A549 (cell line): ENCODE measurements at regions not wholly inside any gene's neighbourhood (a gene's known extent, or its start where the extent isn't known, plus 50 kb on each side); places are given as distances from the start of the nearest gene placed in this dataset.

ENCODE experiments used
- ATAC-seq, 2 experiments: fragments of 200-7000 bp in 1 of 2; fragments of >200 bp in 1 of 2; cut with Nextera tagmentation in 1 of 2; cut with Tn5 transposase in 1 of 2; 3 replicates each; pipeline versions ENCODE4 v1.8.0 to v1.9.1; 2018 to 2020; ENCODE audit warnings: mild to moderate bottlenecking in 1 of 2, moderate library complexity in 1 of 2
- CTCF ChIA-PET: fragments of 300-600 bp; sonication (Branson Sonifier 250); formaldehyde crosslinking; extraction: SDS; loops from one replicate; lab custom pipeline; 2021; ENCODE audit warnings: antibody characterized with exemption, inconsistent platforms; lab: Yijun Ruan, JAX
- POLR2A ChIA-PET: fragments of 350-600 bp; formaldehyde crosslinking; extraction: SDS; loops from one replicate; lab custom pipeline; 2021; ENCODE audit warnings: antibody characterized with exemption, inconsistent platforms; lab: Yijun Ruan, JAX
- DNase-seq, 2 experiments: peaks; one replicate each; pipeline versions ENCODE4 v3.0.0 to v3.0.0-alpha.2; 2011 to 2016; ENCODE audit warnings: low read depth in 1 of 2, low spot score in 1 of 2
- FAIRE-seq: peaks from 2 replicates; lab custom pipeline; 2011; peaks lifted over from hg19 to GRCh38; lab: Jason Lieb, UNC
- H3K27ac ChIP-seq, 2 experiments: fragments of >200 bp; sonication (Bioruptor Twin); formaldehyde crosslinking; 3 replicates each; pipeline ENCODE4 v1.5.1; 2016 to 2017
- H3K4me1 ChIP-seq: fragments of >200 bp; sonication (Bioruptor Twin); formaldehyde crosslinking; 3 replicates; pipeline ENCODE4 v1.6.1; 2016
- H3K4me2 ChIP-seq: fragments of >200 bp; sonication (Bioruptor Twin); formaldehyde crosslinking; 3 replicates; pipeline ENCODE4 v1.6.1; 2016
- H3K4me3 ChIP-seq: fragments of >200 bp; sonication (Bioruptor Twin); formaldehyde crosslinking; 3 replicates; pipeline ENCODE4 v1.5.1; 2016
- H3K9me3 ChIP-seq: fragments of >200 bp; sonication (Bioruptor Twin); formaldehyde crosslinking; 3 replicates; pipeline ENCODE4 v1.6.1; 2016
- BHLHE40 ChIP-seq: IDR thresholded peaks from 2 replicates; pipeline ENCODE4 v1.6.1; 2012; ENCODE audit warnings: low read depth, low read length, inconsistent platforms
- CBX2 ChIP-seq: fragments of 200-600 bp; sonication (generic); IDR thresholded peaks from 2 replicates; pipeline ENCODE4 v1.6.1; 2016; ENCODE audit warnings: low read depth, mild to moderate bottlenecking, borderline replicate concordance
- CHD2 ChIP-seq: fragments of 150-350 bp; IDR thresholded peaks from 2 replicates; pipeline ENCODE4 v1.6.1; 2014; ENCODE audit warnings: low read length; ENCODE audit not compliant: partially characterized antibody
- ESRRA ChIP-seq: fragments of 150-350 bp; IDR thresholded peaks from 2 replicates; pipeline ENCODE4 v1.6.1; 2014; ENCODE audit warnings: mild to moderate bottlenecking, low read length, borderline replicate concordance
- FOSB ChIP-seq: fragments of 250-450 bp; sonication (Bioruptor Pico); IDR thresholded peaks from 2 replicates; pipeline ENCODE4 v1.5.0; 2020; ENCODE audit warnings: mild to moderate bottlenecking, moderate library complexity
- FOSL2 ChIP-seq, 2 experiments: fragments of 450-650 bp in 1 of 2; fragments of >200 bp in 1 of 2; sonication (Bioruptor Twin) in 1 of 2; formaldehyde crosslinking; IDR thresholded peaks; 2 replicates each; pipeline versions ENCODE4 v1.5.0 to v1.6.1; 2016 to 2020; ENCODE audit warnings: mild to moderate bottlenecking in 1 of 2, moderate library complexity in 1 of 2
- GATA3 ChIP-seq: IDR thresholded peaks from 2 replicates; pipeline ENCODE4 v1.6.1; 2012; ENCODE audit warnings: borderline replicate concordance
- KDM1A ChIP-seq: fragments of 200-600 bp; sonication (generic); IDR thresholded peaks from 2 replicates; pipeline ENCODE4 v1.6.1; 2016; ENCODE audit warnings: low read depth, mild to moderate bottlenecking
- KDM5A ChIP-seq: fragments of 200-600 bp; sonication (generic); IDR thresholded peaks from 2 replicates; pipeline ENCODE4 v1.6.1; 2016; ENCODE audit warnings: antibody characterized with exemption, mild to moderate bottlenecking
- POLR2A ChIP-seq: IDR thresholded peaks from 2 replicates; pipeline ENCODE4 v1.6.1; 2012; ENCODE audit warnings: mild to moderate bottlenecking, low read length
- SMC3 ChIP-seq: fragments of >200 bp; sonication (Bioruptor Twin); formaldehyde crosslinking; IDR thresholded peaks from 3 replicates; pipeline ENCODE4 v1.6.1; 2018; ENCODE audit warnings: inconsistent platforms
- SREBF2 ChIP-seq: fragments of 450-650 bp; IDR thresholded peaks from 2 replicates; pipeline ENCODE4 v1.6.1; 2014; ENCODE audit warnings: mild to moderate bottlenecking, moderate library complexity
- ZFP36 ChIP-seq: fragments of 450-650 bp; IDR thresholded peaks from 2 replicates; pipeline ENCODE4 v1.6.1; 2014; ENCODE audit warnings: borderline replicate concordance; ENCODE audit not compliant: partially characterized antibody
- ZNF302 ChIP-seq: fragments of 250-450 bp; sonication (Bioruptor Pico); IDR thresholded peaks from 2 replicates; pipeline ENCODE4 v1.9.0; 2021; ENCODE audit warnings: inconsistent platforms, mild to moderate bottlenecking, moderate library complexity
- WGBS: methylation state at CpG from one replicate; pipeline ENCODE4 v1.1.6; 2017; ENCODE audit errors: missing lambda C conversion rate; 5-methylcytosine and 5-hydroxymethylcytosine counted together
- TF ChIP-seq, protein P1 (sequence below): fragments of 250-450 bp; sonication (Bioruptor Pico); IDR thresholded peaks from 2 replicates; pipeline ENCODE4 v1.5.0; 2021; ENCODE audit warnings: mild to moderate bottlenecking, moderate library complexity, borderline replicate concordance
- TF ChIP-seq, protein P2 (sequence below): IDR thresholded peaks from 2 replicates; pipeline ENCODE4 v1.6.1; 2012
- TF ChIP-seq, protein P3 (sequence below): fragments of 200-600 bp; sonication (generic); IDR thresholded peaks from 2 replicates; pipeline ENCODE4 v1.6.1; 2016; ENCODE audit warnings: antibody characterized with exemption, mild to moderate bottlenecking, moderate library complexity
- TF ChIP-seq, protein P4 (sequence below): fragments of 450-650 bp; IDR thresholded peaks from 2 replicates; pipeline ENCODE4 v1.6.1; 2014; ENCODE audit warnings: antibody characterized with exemption

DNA sequence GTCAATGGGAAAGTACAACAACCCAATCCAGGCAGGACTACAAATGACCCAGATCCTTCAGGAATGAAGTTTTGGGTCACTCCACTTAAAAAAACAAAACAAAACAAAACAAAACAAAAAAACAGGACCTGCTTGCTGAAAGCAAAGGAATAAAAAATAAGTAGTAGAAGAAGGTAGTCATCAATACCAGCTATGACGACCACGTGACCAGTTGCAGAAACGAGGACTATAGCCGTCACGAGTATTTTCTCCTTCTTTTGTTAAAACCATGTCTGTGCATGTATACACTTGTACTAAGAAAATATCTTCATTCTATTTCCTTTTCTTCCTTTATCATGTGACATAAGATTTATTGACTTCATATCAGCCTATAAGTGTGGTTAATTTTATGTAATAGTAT lies 308.4 kb upstream of the DEFB112 start:
- H3K9me3 ChIP-seq: no peaks in the 10 kb centered on the region
- ChIA-PET POLR2A (no interaction called here), CTCF (no interaction called here)
- no peak overlapping the region for H3K27ac ChIP-seq
- ATAC-seq (no peak), FAIRE-seq (no peak), DNase-seq (no peak)
- no peak overlapping the region for H3K4me3 ChIP-seq
- TF ChIP-seq FOSL2 (IDR thresholded peaks at IDR 0.05) (no peak), FOSL2 (CRISPR knock-in tag; IDR thresholded peaks at IDR 0.05) (no peak), ZFP36 (no peak), ESRRA (no peak), SMC3 (no peak), KDM1A (no peak)
- TF ChIP-seq, protein P1, sequence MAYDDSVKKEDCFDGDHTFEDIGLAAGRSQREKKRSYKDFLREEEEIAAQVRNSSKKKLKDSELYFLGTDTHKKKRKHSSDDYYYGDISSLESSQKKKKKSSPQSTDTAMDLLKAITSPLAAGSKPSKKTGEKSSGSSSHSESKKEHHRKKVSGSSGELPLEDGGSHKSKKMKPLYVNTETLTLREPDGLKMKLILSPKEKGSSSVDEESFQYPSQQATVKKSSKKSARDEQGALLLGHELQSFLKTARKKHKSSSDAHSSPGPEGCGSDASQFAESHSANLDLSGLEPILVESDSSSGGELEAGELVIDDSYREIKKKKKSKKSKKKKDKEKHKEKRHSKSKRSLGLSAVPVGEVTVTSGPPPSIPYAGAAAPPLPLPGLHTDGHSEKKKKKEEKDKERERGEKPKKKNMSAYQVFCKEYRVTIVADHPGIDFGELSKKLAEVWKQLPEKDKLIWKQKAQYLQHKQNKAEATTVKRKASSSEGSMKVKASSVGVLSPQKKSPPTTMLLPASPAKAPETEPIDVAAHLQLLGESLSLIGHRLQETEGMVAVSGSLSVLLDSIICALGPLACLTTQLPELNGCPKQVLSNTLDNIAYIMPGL (CRISPR knock-in tag): no peak
- TF ChIP-seq, protein P2, sequence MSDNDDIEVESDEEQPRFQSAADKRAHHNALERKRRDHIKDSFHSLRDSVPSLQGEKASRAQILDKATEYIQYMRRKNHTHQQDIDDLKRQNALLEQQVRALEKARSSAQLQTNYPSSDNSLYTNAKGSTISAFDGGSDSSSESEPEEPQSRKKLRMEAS: no peak
- no peak overlapping the region for H3K4me2 ChIP-seq
- H3K4me1 ChIP-seq: no peaks in the 10 kb centered on the region
- 31% methylated on average over 5 of the region's 5 CpGs for WGBS

DNA sequence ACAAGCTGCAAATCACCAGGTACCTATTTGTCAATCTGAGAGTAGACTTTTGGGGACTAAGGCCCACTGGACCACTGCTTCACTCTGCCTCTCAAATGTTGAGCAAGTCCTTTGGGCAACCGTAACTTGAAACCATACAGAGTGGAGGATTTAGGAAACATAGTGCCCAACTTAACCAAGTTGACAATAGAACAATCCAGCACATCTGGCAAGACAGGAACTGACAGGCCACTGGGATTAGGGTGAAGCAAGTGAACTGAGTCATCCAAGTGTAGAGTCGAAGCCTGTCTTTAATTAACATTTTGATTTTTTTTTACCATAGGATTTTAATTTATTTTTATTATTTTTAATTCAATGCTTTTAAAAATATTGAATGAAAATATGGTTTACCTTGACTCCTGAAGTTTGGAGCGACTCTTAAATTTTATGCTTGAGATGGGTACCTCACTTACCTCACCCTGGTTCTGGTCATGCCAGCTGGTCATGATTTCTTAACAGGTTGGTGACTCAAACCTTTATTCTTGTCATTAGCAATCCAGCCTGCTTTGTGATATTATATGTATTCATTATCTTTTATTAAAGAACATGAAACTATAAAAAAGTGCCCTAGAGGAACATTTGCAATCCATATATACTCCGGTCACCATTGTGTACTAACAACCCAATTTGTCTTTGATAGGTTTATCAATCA lies 312.1 kb upstream of the DEFB112 start:
- H3K4me3 ChIP-seq: no peak overlapping the region
- CTCF ChIA-PET: no interaction called here
- TF ChIP-seq, protein P3, sequence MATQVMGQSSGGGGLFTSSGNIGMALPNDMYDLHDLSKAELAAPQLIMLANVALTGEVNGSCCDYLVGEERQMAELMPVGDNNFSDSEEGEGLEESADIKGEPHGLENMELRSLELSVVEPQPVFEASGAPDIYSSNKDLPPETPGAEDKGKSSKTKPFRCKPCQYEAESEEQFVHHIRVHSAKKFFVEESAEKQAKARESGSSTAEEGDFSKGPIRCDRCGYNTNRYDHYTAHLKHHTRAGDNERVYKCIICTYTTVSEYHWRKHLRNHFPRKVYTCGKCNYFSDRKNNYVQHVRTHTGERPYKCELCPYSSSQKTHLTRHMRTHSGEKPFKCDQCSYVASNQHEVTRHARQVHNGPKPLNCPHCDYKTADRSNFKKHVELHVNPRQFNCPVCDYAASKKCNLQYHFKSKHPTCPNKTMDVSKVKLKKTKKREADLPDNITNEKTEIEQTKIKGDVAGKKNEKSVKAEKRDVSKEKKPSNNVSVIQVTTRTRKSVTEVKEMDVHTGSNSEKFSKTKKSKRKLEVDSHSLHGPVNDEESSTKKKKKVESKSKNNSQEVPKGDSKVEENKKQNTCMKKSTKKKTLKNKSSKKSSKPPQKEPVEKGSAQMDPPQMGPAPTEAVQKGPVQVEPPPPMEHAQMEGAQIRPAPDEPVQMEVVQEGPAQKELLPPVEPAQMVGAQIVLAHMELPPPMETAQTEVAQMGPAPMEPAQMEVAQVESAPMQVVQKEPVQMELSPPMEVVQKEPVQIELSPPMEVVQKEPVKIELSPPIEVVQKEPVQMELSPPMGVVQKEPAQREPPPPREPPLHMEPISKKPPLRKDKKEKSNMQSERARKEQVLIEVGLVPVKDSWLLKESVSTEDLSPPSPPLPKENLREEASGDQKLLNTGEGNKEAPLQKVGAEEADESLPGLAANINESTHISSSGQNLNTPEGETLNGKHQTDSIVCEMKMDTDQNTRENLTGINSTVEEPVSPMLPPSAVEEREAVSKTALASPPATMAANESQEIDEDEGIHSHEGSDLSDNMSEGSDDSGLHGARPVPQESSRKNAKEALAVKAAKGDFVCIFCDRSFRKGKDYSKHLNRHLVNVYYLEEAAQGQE: no peak
- TF ChIP-seq POLR2A: no peak
- no peak for TF ChIP-seq FOSB
- no peak for TF ChIP-seq BHLHE40
- TF ChIP-seq SREBF2: no peak
- TF ChIP-seq CBX2: no peak
- TF ChIP-seq GATA3: no peak
- TF ChIP-seq, protein P4, sequence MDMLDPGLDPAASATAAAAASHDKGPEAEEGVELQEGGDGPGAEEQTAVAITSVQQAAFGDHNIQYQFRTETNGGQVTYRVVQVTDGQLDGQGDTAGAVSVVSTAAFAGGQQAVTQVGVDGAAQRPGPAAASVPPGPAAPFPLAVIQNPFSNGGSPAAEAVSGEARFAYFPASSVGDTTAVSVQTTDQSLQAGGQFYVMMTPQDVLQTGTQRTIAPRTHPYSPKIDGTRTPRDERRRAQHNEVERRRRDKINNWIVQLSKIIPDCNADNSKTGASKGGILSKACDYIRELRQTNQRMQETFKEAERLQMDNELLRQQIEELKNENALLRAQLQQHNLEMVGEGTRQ: no peak
- no peak for TF ChIP-seq FOSL2 (IDR thresholded peaks at IDR 0.05)
- no peak for TF ChIP-seq FOSL2 (CRISPR knock-in tag; IDR thresholded peaks at IDR 0.05)
- no peak for TF ChIP-seq CHD2
- TF ChIP-seq KDM5A: no peak
- no peak for TF ChIP-seq ZNF302 (CRISPR knock-in tag)
- TF ChIP-seq, all 56 proteins: peak for 0
- no peak for FAIRE-seq
- POLR2A ChIA-PET: no interaction called here
- H3K4me2 ChIP-seq: no peak overlapping the region
- H3K4me1 ChIP-seq: no peaks in the 10 kb centered on the region
- no peak overlapping the region for H3K27ac ChIP-seq
- no peaks in the 10 kb centered on the region for H3K9me3 ChIP-seq
- 7% methylated on average over 4 of the region's 4 CpGs for WGBS
- DNase-seq: no peak
- no peak for ATAC-seq
